Mucosa of rectum (tissue), 2 donors: ENCODE measurements at regions not wholly inside any gene's neighbourhood (a gene's known extent, or its start where the extent isn't known, plus 50 kb on each side); places are given as distances from the start of the nearest gene placed in this dataset.

ENCODE experiments used
- H3K27ac ChIP-seq, 2 donors: one replicate each; pipeline ENCODE4 v1.7.0; 2013; ENCODE audit warnings: inconsistent platforms in 2 of 2, low read depth in 2 of 2, low read length in 2 of 2
- H3K27me3 ChIP-seq, 2 donors: one replicate each; pipeline ENCODE4 v1.7.0; 2013; ENCODE audit warnings: low read length in 2 of 2; ENCODE audit not compliant: control insufficient read depth in 2 of 2, insufficient read depth in 2 of 2
- H3K36me3 ChIP-seq, 2 donors: one replicate each; pipeline ENCODE4 v1.7.0; 2013; ENCODE audit warnings: low read length in 2 of 2; ENCODE audit not compliant: control insufficient read depth in 2 of 2, insufficient read depth in 2 of 2
- H3K4me1 ChIP-seq, 2 donors: one replicate each; pipeline ENCODE4 v1.7.0; 2013; ENCODE audit warnings: low read length in 2 of 2, mild to moderate bottlenecking in 1 of 2; ENCODE audit not compliant: control insufficient read depth in 2 of 2, insufficient read depth in 2 of 2
- H3K4me3 ChIP-seq, 2 donors: one replicate each; pipeline ENCODE4 v1.7.0; 2013; ENCODE audit warnings: low read length in 2 of 2
- H3K9ac ChIP-seq, 2 donors: one replicate each; pipeline ENCODE4 v1.7.0; 2013; ENCODE audit warnings: low read length in 2 of 2, low read depth in 1 of 2, mild to moderate bottlenecking in 1 of 2
- H3K9me3 ChIP-seq, 2 donors: one replicate each; pipeline ENCODE4 v1.7.0; 2013; ENCODE audit warnings: low read length in 2 of 2; ENCODE audit not compliant: control insufficient read depth in 2 of 2
- donor health status: healthy.
- donor health status: Normal muscosa, but diverticular disease.

DNA sequence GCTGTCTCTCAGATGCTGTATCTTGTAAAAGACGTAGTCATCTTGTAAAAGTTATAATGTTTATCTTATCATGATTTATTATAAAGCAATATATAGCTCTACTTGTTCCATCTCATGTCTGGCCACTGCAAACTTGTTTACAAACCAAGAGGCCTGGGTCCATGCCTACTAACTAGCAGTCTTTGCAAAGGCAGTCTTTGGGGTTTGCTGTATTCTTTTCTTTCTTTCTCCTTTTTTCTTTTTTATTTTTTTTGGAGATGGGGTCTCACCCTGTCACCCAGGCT lies 272.6 kb downstream of the GATA3 start:
- Histone ChIP-seq H3K4me3 (no peak overlapping the region), H3K27ac (no peak overlapping the region), H3K9ac (no peak overlapping the region), H3K27me3 (no peaks in the 10 kb centered on the region), H3K9me3 (no peaks in the 10 kb centered on the region), H3K36me3 (no peaks in the 10 kb centered on the region), H3K4me1 (peaks cover 0 to 2% of the 10 kb centered on the region in 2 donors)

DNA sequence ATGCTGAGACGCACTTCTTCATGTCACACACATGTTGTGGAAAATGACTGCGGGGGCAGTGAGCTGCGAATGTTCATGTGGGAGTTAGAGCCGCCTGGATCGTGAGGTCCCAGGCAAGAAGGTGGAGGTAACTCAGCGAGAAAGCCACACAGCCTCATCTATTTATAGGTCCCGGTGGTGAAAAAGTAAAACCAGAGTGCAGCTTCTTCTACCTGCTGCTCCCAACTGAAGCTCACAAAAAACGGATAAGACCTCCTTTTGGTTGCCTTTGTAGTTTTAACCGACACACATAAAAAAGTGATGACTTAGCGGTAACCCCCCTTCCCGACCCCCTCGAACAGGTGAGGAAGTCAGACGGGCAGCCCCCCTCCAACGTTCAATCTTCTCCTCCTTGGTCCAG lies 276.9 kb downstream of the GATA3 start:
- peaks cover 0 to 4% of the 10 kb centered on the region in 2 donors for H3K27me3 ChIP-seq
- no peaks in the 10 kb centered on the region for H3K36me3 ChIP-seq
- no peaks in the 10 kb centered on the region for H3K9me3 ChIP-seq
- no peak overlapping the region for H3K9ac ChIP-seq
- H3K27ac ChIP-seq: no peak overlapping the region
- H3K4me3 ChIP-seq: no peak overlapping the region
- peaks cover 0 to 4% of the 10 kb centered on the region in 2 donors for H3K4me1 ChIP-seq

DNA sequence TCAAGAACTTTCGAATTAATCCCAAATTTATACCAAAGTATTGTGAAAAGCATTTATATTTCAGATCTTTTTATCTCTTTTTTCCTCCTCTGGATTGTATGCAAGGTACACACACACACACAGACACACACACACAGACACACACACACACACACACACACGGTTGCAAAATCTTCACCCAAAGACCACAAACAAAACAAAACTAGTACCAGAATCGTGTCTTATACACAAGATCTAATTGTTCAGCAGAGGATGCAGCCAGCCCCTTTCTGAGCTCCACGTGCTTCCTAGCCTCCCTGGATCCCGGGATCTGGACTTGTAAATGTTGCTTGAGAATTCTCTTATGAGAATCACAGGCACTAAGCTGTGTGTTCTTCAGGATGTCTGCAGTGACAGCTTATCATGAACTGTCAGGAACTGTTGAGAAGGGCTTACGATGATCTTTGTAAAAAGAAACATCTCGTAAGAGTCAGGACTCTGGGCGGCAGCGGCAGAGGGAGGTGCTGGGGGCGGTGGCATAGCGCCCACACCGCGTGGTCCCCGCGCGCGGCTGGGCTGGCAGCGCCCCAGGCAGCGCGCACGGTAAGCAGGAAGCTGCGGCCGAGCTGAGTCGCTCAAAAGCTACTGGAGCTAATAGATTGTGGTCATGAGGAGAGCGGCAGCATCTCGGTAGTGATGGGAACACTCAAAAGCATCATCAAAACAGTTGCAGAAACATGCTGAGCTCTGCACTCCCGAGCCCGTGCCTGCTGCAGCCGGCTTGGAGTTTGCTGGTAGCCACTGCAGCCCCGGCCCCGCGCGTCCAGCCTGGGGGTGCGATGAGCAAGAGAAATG lies 277.6 kb downstream of the GATA3 start:
- Histone ChIP-seq H3K9ac (no peak overlapping the region), H3K4me1 (peaks cover 0 to 4% of the 10 kb centered on the region in 2 donors), H3K27me3 (peaks cover 0 to 4% of the 10 kb centered on the region in 2 donors), H3K4me3 (peak overlapping the region; percentile 38 to 46), H3K9me3 (no peaks in the 10 kb centered on the region), H3K36me3 (no peaks in the 10 kb centered on the region), H3K27ac (peak overlapping the region in 1 of 2 donors; percentile 9)

DNA sequence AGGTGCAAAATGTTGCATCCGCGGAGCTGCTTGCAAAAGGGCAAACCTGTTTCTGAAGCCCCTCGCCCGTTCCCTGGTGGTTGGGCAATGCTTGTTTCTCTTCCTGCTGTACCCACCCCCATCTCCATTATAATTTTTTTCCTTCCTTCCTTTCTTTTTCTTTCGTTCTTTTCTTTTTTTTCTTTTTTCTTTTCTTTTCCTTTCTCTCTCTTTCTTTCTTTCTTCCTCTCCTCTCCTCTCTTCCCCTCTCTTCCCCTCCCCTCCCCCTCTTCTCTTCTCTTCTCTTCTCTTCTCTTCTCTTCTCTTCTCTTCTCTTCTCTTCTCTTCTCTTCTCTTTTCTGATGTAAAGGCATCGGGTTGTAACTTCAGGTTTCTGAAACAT lies 278.2 kb downstream of the GATA3 start:
- Histone ChIP-seq H3K27me3 (peaks cover 0 to 4% of the 10 kb centered on the region in 2 donors), H3K36me3 (no peaks in the 10 kb centered on the region), H3K4me1 (peaks cover 0 to 4% of the 10 kb centered on the region in 2 donors), H3K27ac (no peak overlapping the region), H3K9ac (no peak overlapping the region), H3K4me3 (peak overlapping the region in 1 of 2 donors; percentile 38), H3K9me3 (no peaks in the 10 kb centered on the region)

DNA sequence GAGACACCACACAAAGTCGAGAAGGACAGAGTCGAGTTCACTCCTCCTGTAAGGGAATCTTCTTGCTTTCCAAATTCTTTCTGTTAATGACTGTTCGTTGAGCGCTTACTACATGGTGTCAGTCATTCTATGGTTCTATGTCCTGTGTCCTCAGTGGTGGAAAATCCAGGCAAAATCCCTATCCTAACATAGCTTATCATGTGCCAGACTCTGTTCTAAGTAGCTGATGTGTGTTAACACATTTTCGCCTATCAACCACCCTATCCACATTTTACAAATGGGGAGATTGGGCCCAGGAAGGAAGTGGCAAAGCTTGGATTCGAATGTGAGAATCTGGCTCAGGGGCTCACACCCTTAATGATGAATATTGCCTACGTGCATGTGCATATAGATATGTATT lies 280.1 kb downstream of the GATA3 start:
- Histone ChIP-seq H3K9me3 (no peaks in the 10 kb centered on the region), H3K27ac (no peak overlapping the region), H3K4me3 (no peak overlapping the region), H3K36me3 (no peaks in the 10 kb centered on the region), H3K27me3 (peaks cover 0 to 4% of the 10 kb centered on the region in 2 donors), H3K9ac (no peak overlapping the region), H3K4me1 (peaks cover 0 to 4% of the 10 kb centered on the region in 2 donors)

GRCh38 chr10:8336629-8337331 lies 282.3 kb downstream of the GATA3 start:
- H3K4me3 ChIP-seq: no peak overlapping the region
- peaks cover 0 to 4% of the 10 kb centered on the region in 2 donors for H3K27me3 ChIP-seq
- H3K9me3 ChIP-seq: no peaks in the 10 kb centered on the region
- no peak overlapping the region for H3K27ac ChIP-seq
- H3K36me3 ChIP-seq: no peaks in the 10 kb centered on the region
- peaks cover 0 to 4% of the 10 kb centered on the region in 2 donors for H3K4me1 ChIP-seq
- H3K9ac ChIP-seq: no peak overlapping the region

DNA sequence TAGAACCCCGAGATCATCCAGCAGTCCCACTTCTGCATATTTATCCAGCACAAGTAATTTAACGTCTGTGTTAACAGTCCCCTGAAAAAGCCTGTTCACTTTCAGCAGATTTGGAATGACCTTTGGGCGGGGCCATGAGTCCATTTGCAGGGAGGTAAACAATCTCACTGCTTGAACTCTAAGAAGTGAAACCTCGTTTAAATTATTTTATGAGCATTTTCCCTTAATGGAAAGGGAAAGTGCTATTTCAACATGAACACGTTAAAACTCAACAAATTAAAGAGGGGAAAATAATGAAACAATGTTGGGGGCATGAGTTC lies 282.8 kb downstream of the GATA3 start:
- no peak overlapping the region for H3K9ac ChIP-seq
- peaks cover 0 to under 1% of the 10 kb centered on the region in 2 donors for H3K4me1 ChIP-seq
- no peaks in the 10 kb centered on the region for H3K9me3 ChIP-seq
- no peaks in the 10 kb centered on the region for H3K36me3 ChIP-seq
- no peak overlapping the region for H3K27ac ChIP-seq
- no peak overlapping the region for H3K4me3 ChIP-seq
- H3K27me3 ChIP-seq: peaks cover 0 to 4% of the 10 kb centered on the region in 2 donors

- Histone ChIP-seq H3K36me3 (no peaks in the 10 kb centered on the region), H3K4me3 (no peak overlapping the region)
Observed at GRCh38 chr10:8338177-8338766, 283.8 kb downstream of the GATA3 start.

GRCh38 chr10:8344756-8345155 lies 290.3 kb downstream of the GATA3 start:
- Histone ChIP-seq H3K27ac (no peak overlapping the region), H3K4me3 (no peak overlapping the region), H3K4me1 (no peaks in the 10 kb centered on the region), H3K9me3 (peaks cover 0 to 2% of the 10 kb centered on the region in 2 donors), H3K27me3 (no peaks in the 10 kb centered on the region), H3K36me3 (no peaks in the 10 kb centered on the region), H3K9ac (no peak overlapping the region)

More at GRCh38 chr10:8338177-8338766, 283.8 kb downstream of the GATA3 start:
- Histone ChIP-seq H3K27me3 (peaks cover 0 to 4% of the 10 kb centered on the region in 2 donors), H3K9ac (no peak overlapping the region), H3K9me3 (no peaks in the 10 kb centered on the region), H3K27ac (no peak overlapping the region), H3K4me1 (no peaks in the 10 kb centered on the region)

DNA sequence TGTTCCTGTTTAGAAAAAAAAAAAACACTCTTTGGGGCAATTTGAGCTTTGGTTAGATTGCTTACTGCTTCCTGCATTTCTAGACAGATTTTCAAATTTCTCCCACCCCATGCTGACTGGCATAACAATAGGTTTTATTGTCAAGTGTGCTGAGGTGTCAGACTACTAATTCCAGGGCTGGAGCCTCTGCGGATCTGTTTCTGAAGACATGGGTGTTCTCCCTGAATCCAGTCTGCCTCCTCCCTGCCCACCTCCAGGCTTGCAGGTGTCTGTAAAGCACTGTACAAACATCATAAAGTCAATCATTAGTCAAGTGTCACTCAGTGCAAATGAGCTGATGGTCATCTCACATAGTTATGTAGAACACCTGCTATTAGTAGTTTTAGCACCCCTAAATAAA lies 292.4 kb downstream of the GATA3 start:
- Histone ChIP-seq H3K27ac (no peak overlapping the region), H3K36me3 (no peaks in the 10 kb centered on the region), H3K4me3 (no peak overlapping the region), H3K27me3 (no peaks in the 10 kb centered on the region), H3K9ac (no peak overlapping the region), H3K9me3 (peaks cover 0 to 2% of the 10 kb centered on the region in 2 donors), H3K4me1 (no peaks in the 10 kb centered on the region)
